Fibroblast of skin of scalp (primary cell): ENCODE measurements at regions not wholly inside any gene's neighbourhood (a gene's known extent, or its start where the extent isn't known, plus 50 kb on each side); places are given as distances from the start of the nearest gene placed in this dataset.
A peak's percentile ranks its signal among the peaks of the same experiment; 100 is the strongest.
"Not testable (repeated sequence)": the region's sequence is repeated elsewhere in the genome, so short reads cannot be mapped to it uniquely, and the experiment has no call there.

Source experiments
- DNase-seq: peaks from one replicate; pipeline ENCODE4 v3.0.0-alpha.2; 2013

- no peak for DNase-seq
These were observed 668.9 kb upstream of the CHAC2 start for GRCh38 chr2:53098696-53099078.

GRCh38 chr2:53096351-53096750 lies 671.3 kb upstream of the CHAC2 start:
- no peak for DNase-seq

GRCh38 chr2:53095664-53096063 lies 671.9 kb upstream of the CHAC2 start:
- DNase-seq: no peak

- no peak for DNase-seq
These were observed 672.4 kb upstream of the CHAC2 start for GRCh38 chr2:53095227-53095626.

- no peak for DNase-seq
These were observed 674.2 kb upstream of the CHAC2 start for GRCh38 chr2:53093355-53093754.

GRCh38 chr2:53091183-53091582 lies 676.4 kb upstream of the CHAC2 start:
- no peak for DNase-seq

GRCh38 chr2:53087874-53088461 lies 679.6 kb upstream of the CHAC2 start:
- no peak for DNase-seq

- DNase-seq: peak; percentile 82
These were observed 680.2 kb upstream of the CHAC2 start for GRCh38 chr2:53087262-53087873.

- DNase-seq: no peak
These were observed 690.2 kb upstream of the CHAC2 start for GRCh38 chr2:53077413-53077812.

- DNase-seq: no peak
These were observed 691.8 kb upstream of the CHAC2 start for GRCh38 chr2:53075760-53076159.

- no peak for DNase-seq
These were observed 700.1 kb upstream of the CHAC2 start for GRCh38 chr2:53067533-53067932.

GRCh38 chr2:53067056-53067455 lies 700.5 kb upstream of the CHAC2 start:
- no peak for DNase-seq

- no peak for DNase-seq
These were observed 703.5 kb upstream of the CHAC2 start for GRCh38 chr2:53064154-53064553.

- DNase-seq: no peak
These were observed 709.1 kb upstream of the CHAC2 start for GRCh38 chr2:53058526-53058925.

GRCh38 chr2:53053937-53054336 lies 713.7 kb upstream of the CHAC2 start:
- no peak for DNase-seq

- no peak for DNase-seq
These were observed 716.4 kb upstream of the CHAC2 start for GRCh38 chr2:53051157-53051556.

- DNase-seq: peak; percentile 30
These were observed 726.9 kb upstream of the CHAC2 start for GRCh38 chr2:53040536-53041229.

GRCh38 chr2:53036196-53036595 lies 731.4 kb upstream of the CHAC2 start:
- DNase-seq: peak; percentile 77

- DNase-seq: no peak
These were observed 732.5 kb upstream of the CHAC2 start for GRCh38 chr2:53035153-53035552.

GRCh38 chr2:53033411-53033810 lies 734.2 kb upstream of the CHAC2 start:
- DNase-seq: peak; percentile 96

GRCh38 chr2:53028746-53029423 lies 738.7 kb upstream of the CHAC2 start:
- DNase-seq: no peak

- peak; percentile 92 for DNase-seq
These were observed 739.4 kb upstream of the CHAC2 start for GRCh38 chr2:53028225-53028624.

- DNase-seq: not testable (repeated sequence)
These were observed 745.4 kb upstream of the CHAC2 start for GRCh38 chr2:53022248-53022647.

GRCh38 chr2:53021828-53022227 lies 745.8 kb upstream of the CHAC2 start:
- DNase-seq: no peak
